OCI-LY3 (cell line): ENCODE measurements at regions not wholly inside any gene's neighbourhood (a gene's known extent, or its start where the extent isn't known, plus 50 kb on each side); places are given as distances from the start of the nearest gene placed in this dataset.

Experiments
- EZH2phosphoT487 ChIP-seq: fragments of 200-600 bp; shearing (Covaris generic); IDR thresholded peaks from 2 replicates; pipeline ENCODE4 v1.6.1; 2018; ENCODE audit warnings: antibody characterized with exemption, mixed run types, low read depth
- TF ChIP-seq, protein P1 (sequence below): fragments of 200-600, 300-600 bp; sonication (generic); IDR thresholded peaks from 2 replicates; pipeline ENCODE4 v1.5.1; 2014; ENCODE audit warnings: antibody characterized with exemption, low read length, low read depth

DNA sequence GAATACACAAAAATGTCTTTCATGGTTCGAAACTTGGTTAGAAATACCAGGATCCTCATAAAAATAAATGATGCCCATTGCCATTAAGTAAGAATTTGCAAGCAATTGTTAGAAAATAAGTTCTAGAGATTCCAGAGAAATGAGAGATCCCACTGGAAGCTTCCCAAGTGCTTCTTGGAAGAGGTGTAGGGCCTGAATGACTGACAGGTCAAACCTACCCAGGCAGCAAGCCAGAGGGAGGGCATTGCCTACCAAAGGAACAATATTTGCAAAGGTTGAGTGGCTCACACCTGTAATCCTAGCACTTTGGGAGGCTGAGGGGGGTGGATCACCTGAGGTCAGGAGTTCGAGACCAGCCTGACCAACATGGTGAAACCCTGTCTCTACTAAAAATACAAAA is 777.0 kb upstream of the WWC1 start:
- TF ChIP-seq, protein P1, sequence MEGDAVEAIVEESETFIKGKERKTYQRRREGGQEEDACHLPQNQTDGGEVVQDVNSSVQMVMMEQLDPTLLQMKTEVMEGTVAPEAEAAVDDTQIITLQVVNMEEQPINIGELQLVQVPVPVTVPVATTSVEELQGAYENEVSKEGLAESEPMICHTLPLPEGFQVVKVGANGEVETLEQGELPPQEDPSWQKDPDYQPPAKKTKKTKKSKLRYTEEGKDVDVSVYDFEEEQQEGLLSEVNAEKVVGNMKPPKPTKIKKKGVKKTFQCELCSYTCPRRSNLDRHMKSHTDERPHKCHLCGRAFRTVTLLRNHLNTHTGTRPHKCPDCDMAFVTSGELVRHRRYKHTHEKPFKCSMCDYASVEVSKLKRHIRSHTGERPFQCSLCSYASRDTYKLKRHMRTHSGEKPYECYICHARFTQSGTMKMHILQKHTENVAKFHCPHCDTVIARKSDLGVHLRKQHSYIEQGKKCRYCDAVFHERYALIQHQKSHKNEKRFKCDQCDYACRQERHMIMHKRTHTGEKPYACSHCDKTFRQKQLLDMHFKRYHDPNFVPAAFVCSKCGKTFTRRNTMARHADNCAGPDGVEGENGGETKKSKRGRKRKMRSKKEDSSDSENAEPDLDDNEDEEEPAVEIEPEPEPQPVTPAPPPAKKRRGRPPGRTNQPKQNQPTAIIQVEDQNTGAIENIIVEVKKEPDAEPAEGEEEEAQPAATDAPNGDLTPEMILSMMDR: no peak
- no peak for TF ChIP-seq EZH2phosphoT487
